ENCODE measurements at regions not wholly inside any gene's neighbourhood (a gene's known extent, or its start where the extent isn't known, plus 50 kb on each side); places are given as distances from the start of the nearest gene placed in this dataset.
"Not testable (repeated sequence)": the region's sequence is repeated elsewhere in the genome, so short reads cannot be mapped to it uniquely, and the experiment has no call there.

DNA sequence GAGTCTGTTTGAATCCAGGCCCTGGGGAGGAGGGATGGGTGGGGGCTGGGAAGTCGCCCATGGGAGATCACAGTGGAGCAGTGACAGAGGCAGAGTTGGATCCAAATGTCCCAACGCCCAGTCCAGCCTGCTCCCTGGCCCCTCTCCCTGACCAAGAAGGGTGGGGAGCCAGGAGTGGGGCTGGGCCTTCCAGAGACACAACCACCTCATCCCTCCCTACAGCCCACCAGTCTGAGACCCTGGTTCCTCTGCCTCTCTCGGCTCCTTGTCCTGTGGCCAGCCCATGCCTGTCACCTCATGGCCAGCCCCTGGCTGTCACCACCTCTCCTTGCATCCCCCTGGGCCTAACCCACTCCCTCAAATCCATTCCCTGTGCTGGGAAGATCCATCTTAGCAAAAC lies 71.2 kb upstream of the PRR5 start:
- no peak for DNase-seq (ENCODE audit: low read depth in 4 of 4, low spot score in 1 of 4)

- no peak for DNase-seq (ENCODE audit: low read depth in 4 of 4, low spot score in 1 of 4)
Observed at GRCh38 chr22:44628835-44629234, 73.2 kb upstream of the PRR5 start.

GRCh38 chr22:44628273-44628672 lies 73.7 kb upstream of the PRR5 start:
- no peak for DNase-seq (ENCODE audit: low read depth in 4 of 4, low spot score in 1 of 4)

DNA sequence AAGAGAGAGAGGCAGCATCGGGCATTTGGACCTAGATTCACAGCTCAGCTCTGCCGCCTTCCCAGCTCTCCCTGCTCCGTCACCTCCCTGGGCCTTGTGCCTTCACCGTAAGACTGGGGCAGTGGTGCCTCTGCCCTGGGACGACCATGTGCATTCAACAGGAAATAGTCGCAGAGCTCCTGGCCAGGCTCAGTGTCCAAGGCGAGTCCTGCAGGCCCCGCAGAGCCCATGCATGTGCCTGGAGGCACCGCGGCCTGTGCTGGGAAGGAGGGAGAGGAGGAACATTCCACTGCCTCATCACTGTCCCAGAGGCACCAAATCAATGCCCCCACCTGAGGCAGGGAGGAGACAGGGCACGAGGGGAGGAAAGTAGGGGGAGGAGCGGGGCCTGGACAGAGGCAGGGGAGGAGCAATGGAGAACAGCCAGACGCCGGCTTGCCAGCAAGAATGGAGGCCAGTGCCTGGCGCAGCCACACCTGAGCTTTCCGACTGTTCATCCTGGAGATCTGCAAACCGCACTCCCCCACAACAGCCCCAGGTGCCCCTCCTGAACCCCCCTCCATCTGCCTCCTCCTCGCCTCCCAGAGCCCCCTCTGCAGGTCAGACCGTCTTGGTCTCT lies 74.4 kb upstream of the PRR5 start:
- DNase-seq (ENCODE audit: low read depth in 4 of 4, low spot score in 1 of 4) = no peak

DNA sequence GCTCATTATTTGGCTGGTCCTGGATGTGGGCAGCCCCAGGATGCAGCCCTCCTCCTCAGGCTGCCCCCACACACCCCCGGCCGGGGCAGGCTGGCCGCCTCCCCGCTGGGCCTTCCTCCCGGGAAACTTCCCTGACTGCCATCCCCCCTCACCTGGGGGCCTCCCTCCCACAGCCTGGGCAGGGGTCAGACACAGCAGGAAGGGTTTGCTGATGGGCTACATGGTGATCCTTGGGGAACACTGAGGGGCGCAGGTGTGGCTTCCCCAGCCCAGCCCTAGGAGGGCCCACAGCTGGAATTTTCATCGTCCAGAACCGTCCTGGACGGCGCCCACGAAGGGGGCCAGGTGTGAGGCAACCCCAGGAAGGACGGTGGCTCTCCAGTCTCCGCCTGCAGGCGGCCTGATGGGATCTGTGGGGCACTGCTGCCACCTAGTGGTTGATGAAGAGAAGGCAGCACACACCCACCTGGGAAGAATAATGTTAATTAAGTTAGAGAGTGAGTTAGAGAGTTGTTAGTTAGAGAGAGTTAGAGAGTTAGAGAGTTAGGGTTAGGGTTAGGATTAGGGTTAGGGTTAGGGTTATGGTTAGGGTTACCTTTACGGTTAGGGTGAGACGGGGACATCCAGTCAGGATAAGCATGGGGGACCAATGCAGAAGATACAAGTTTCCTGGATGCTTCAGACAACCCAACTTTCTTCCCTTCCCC lies 75.9 kb upstream of the PRR5 start:
- peak; percentile 47 to 67 (median 55) for DNase-seq (ENCODE audit: low read depth in 4 of 4, low spot score in 1 of 4)

DNA sequence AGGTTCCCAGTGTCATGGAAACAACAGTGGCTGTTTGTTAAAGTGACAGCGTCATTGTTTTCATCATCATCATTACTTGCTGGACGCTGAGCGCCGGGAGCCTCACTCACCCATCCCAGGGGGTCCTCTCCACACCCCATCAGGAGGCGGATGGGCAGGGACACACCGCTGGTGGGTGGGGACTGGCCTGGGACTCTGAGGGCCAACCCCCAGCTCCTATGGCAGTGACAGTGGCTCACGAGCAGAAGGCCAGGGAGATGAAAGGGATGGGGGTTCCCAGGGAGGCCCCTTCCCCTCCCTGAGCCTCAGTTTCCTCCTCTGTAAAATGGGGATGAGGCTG lies 76.6 kb upstream of the PRR5 start:
- DNase-seq (ENCODE audit: low read depth in 4 of 4, low spot score in 1 of 4) = no peak

DNA sequence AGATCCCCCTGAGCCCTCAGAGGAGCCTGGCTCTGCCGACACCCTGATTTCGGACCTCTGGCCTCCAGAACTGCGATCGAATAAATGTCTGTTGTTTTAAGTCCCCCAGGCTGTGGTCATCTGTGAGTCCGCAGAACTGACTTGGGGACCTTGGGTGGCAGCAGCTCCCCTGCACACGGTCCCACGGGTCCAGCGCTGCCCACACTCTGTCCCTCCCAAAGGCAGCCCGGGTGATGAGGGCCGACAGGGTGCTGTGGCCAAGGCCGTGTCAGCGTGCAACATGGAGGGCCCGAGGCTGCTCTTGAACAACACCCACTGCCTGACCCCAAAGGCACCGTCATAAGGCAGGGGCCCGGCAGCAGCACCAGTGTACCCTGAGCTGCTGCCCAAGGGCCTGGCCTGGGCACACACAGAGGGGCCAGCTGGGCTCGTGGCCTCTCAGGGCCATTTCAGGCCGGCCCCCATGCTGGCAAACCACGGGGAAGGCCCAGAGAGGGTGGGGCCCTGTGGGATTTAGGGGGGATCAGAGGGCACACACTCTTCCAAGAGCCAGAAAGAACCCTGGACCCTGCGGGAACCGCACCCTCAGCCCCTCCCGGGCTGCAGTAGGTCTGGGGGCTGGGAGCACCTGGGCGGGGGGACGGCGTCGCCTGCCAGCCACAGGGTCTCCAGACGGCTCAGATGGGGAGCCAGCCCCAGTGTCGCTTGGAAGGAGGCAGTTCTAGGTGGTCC lies 77.1 kb upstream of the PRR5 start:
- no peak for DNase-seq (ENCODE audit: low read depth in 4 of 4, low spot score in 1 of 4)

DNA sequence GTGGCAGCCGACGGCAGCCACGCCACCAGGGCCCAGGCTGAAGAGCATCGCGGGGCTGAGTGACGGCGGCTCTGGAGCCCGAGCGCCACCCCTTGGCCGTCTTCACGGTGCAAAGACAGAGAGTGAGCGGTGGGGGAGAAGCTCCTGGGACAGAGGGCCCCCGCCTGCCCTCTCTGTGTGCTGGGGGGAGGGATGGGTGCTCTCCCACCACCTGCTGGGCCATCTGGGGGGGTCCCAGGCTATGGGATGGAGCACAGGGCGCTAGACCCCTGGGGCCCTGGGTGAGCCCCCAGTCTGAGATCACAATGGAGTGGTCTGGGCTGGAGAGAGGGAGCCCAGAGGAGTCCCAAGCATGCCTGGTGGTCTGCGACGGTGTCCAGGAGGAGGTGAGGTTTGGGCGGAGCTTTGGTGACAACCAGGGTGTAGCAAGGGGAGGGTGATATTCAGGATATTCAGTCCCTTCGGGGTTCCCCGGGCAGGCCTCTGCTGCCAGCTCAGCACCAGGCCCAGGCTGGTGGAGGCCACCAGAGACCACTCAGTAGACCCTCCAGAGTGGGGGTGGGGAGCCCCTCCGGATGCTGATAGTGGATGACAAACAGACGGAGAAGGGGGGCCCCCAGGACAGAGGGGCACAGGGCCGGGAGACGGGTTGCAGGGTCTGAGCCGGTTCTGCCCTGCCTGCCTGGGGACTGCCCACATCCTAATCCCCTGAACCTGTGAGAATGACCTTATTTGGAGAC lies 78.1 kb upstream of the PRR5 start:
- DNase-seq (ENCODE audit: low read depth in 4 of 4, low spot score in 1 of 4) = no peak

- DNase-seq (ENCODE audit: low read depth in 4 of 4, low spot score in 1 of 4) = no peak
Observed at GRCh38 chr22:44622679-44623078, 79.3 kb upstream of the PRR5 start.

GRCh38 chr22:44622147-44622427 lies 79.9 kb upstream of the PRR5 start:
- DNase-seq (ENCODE audit: low read depth in 4 of 4, low spot score in 1 of 4) = no peak

GRCh38 chr22:44621401-44622146 lies 80.4 kb upstream of the PRR5 start:
- no peak for DNase-seq (ENCODE audit: low read depth in 4 of 4, low spot score in 1 of 4)

- no peak for DNase-seq (ENCODE audit: low read depth in 4 of 4, low spot score in 1 of 4)
Observed at GRCh38 chr22:44620841-44621257, 81.2 kb upstream of the PRR5 start.

DNA sequence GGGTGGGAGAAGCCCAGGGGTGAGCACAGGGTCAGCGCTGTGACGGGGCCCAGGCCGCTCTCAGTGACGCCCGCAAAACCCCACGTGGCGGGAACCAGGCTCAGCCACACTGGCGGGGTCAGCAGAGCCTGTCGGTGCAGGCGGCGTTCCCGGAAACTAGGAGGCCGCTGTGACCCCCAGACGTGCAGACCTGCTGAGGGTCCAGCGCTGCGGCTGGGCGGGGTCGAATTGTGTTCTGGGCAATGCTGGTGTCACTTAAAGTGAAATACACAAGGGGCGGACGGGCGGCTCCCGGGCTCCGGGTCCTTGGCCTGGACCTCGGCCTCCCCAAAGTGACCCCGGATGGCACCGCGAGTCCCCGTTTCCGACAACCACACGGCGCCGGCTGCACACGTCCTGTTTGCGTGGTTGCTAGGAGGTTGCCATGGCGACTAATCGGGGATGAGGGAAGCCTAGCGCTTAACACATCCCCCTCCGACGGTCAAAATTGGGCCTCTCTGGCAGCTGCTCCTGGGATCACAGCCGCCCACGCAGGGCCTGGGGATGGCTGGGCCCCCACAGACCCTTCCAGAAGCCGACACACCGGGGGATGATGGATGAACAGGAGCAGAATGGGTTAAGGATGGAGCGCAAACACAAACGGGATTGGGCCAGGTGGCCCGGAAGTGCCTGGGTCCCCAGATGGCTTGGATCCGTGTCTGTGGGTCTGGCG lies 81.7 kb upstream of the PRR5 start:
- peak; percentile 14 to 61 (median 60) for DNase-seq (ENCODE audit: low read depth in 4 of 4, low spot score in 1 of 4)

DNA sequence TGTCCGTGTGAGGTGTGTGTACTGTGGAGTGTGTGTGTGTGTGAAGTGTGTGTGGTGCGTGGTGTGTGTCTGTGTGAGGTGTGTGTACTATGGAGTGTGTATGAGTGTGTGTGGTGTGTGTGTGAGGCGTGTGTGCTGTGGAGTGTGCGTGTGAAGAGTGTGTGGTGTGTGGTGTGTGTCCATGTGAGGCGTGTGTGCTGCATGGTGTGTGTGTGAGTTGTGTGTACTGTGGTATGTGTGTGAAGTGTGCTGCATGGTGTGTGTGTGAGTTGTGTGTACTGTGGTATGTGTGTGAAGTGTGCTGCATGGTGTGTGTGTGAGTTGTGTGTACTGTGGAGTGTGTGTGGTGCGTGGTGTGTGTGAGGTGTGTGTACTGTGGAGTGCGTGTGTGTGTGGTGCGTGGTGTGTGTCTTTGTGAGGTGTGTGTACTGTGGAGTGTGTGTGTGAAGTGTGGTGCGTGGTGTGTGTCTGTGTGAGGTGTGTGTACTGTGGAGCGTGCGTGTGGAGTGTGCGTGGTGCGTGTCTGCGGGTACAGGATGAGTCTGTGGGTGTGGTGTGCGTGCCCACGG lies 82.4 kb upstream of the PRR5 start:
- DNase-seq (ENCODE audit: low read depth in 4 of 4, low spot score in 1 of 4) = not testable (repeated sequence)

GRCh38 chr22:44618910-44619309 lies 83.1 kb upstream of the PRR5 start:
- not testable (repeated sequence) for DNase-seq (ENCODE audit: low read depth in 4 of 4, low spot score in 1 of 4)

GRCh38 chr22:44618400-44618799 lies 83.6 kb upstream of the PRR5 start:
- no peak for DNase-seq (ENCODE audit: low read depth in 4 of 4, low spot score in 1 of 4)

- DNase-seq (ENCODE audit: low read depth in 4 of 4, low spot score in 1 of 4) = no peak
Observed at GRCh38 chr22:44617828-44618227, 84.2 kb upstream of the PRR5 start.

DNA sequence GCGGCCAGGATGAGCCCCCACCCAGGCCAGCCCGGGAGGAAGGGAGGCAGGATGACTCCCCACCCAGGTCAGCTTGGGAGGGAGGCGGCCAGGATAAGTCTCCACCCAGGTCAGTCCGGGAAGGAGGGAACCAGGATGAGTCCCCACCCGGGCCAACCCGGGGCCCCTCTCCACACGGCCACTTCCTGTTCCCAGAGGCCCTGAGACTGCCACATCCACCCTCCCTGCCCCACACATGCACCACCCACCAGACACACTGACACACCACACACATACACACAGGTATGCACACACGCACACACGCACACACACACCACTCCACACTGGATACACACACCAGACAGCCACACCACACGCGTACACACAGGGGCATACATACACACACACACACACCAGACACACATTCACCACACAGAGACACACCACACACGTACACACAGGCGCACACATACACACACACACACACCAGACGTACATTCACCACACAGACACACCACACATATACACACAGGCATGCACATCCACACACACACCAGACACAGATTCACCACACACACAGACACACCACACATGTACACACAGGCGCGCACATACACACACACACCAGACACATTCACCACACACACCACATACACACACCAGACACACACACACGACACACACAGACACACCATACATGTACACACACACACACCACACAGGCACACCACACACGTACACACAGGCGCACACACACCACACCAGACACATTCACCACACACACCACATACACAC lies 84.9 kb upstream of the PRR5 start:
- no peak for DNase-seq (ENCODE audit: low read depth in 4 of 4, low spot score in 1 of 4)

DNA sequence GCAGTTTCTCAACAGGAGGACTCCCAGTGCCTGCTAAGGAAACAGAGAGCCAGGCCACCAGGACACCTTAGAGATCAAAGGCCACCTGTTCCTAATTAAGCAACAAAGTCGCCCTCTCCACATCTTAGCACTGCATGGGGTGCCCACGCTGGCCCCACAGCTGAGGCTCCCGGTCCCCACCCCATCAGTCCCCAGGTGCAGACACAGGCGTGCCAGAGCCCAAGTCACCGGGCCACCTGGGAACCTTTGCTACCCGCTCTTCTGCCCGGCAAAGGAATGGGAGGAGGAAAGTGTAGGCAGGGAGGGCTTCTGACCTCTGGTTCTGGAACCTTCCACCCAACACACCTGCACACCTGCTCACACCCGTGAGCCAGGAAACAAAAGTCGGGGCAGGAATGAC lies 85.5 kb upstream of the PRR5 start:
- DNase-seq (ENCODE audit: low read depth in 4 of 4, low spot score in 1 of 4) = no peak
